Colonic mucosa (tissue), 4 donors: ENCODE measurements at regions not wholly inside any gene's neighbourhood (a gene's known extent, or its start where the extent isn't known, plus 50 kb on each side); places are given as distances from the start of the nearest gene placed in this dataset.

Experiments
- DNase-seq: peaks from one replicate; pipeline ENCODE4 v3.0.0-alpha.2; 2020
- H3K27ac ChIP-seq: fragments of 200-600 bp; one replicate; pipeline ENCODE4 v1.8.0; 2021
- H3K27me3 ChIP-seq: fragments of 200-600 bp; one replicate; pipeline ENCODE4 v1.8.0; 2021
- H3K36me3 ChIP-seq: fragments of 200-600 bp; one replicate; pipeline ENCODE4 v1.8.0; 2021
- H3K4me1 ChIP-seq: fragments of 200-600 bp; one replicate; pipeline ENCODE4 v1.8.0; 2021; ENCODE audit warnings: mild to moderate bottlenecking
- H3K4me3 ChIP-seq: fragments of 200-600 bp; one replicate; pipeline ENCODE4 v1.8.0; 2021
- H3K9ac ChIP-seq, 2 donors: one replicate each; pipeline ENCODE4 v1.7.0; 2013; ENCODE audit warnings: control low read depth in 2 of 2, low read depth in 2 of 2, low read length in 2 of 2
- H3K9me3 ChIP-seq: fragments of 200-600 bp; one replicate; pipeline ENCODE4 v1.8.0; 2021
- CTCF ChIP-seq: fragments of 200-600 bp; IDR thresholded peaks from one replicate; pipeline ENCODE4 v1.8.0; 2022; ENCODE audit warnings: antibody characterized with exemption, mild to moderate bottlenecking
- intact Hi-C: fragments of 100-400 bp; cut with DNase I; formaldehyde crosslinking; loops from one replicate; pipeline ENCODE4 v1.14.1; 2022
- donor health status: healthy.
- donor health status: DM: no; HTN: no; CAD: no.
- donor health status: DM: no; HTN: no; CAD: no.

GRCh38 chr3:24680214-24680967, 185.7 kb upstream of the THRB start:
- TF ChIP-seq CTCF = peak; percentile 69
- H3K4me1 ChIP-seq = no peaks in the 10 kb centered on the region
- H3K4me3 ChIP-seq = no peak overlapping the region
- no peaks in the 10 kb centered on the region for H3K27me3 ChIP-seq
- H3K27ac ChIP-seq = no peak overlapping the region
- intact Hi-C loops = loop anchor here (2.0 to 10.0 kb wide), 2 partner anchors 682 to 796 kb away; no protein-coding TSS in a partner anchor
- no peaks in the 10 kb centered on the region for H3K36me3 ChIP-seq
- no peak overlapping the region for H3K9ac ChIP-seq
- H3K9me3 ChIP-seq = no peaks in the 10 kb centered on the region
- peak; percentile 72 for DNase-seq

- H3K4me3 ChIP-seq = no peak overlapping the region
- no peak overlapping the region for H3K9ac ChIP-seq
- no peaks in the 10 kb centered on the region for H3K27me3 ChIP-seq
- intact Hi-C loops = loop anchor here (10.0 kb wide), 1 partner anchor 797 kb away; no protein-coding TSS in a partner anchor
- no peaks in the 10 kb centered on the region for H3K9me3 ChIP-seq
- no peaks in the 10 kb centered on the region for H3K36me3 ChIP-seq
- no peaks in the 10 kb centered on the region for H3K4me1 ChIP-seq
- no peak for DNase-seq
- TF ChIP-seq CTCF = no peak
- H3K27ac ChIP-seq = no peak overlapping the region
These were observed 187.5 kb upstream of the THRB start for GRCh38 chr3:24682141-24682547.

- Histone ChIP-seq H3K36me3 (no peaks in the 10 kb centered on the region), H3K27me3 (no peaks in the 10 kb centered on the region), H3K4me1 (no peaks in the 10 kb centered on the region), H3K27ac (no peak overlapping the region), H3K9ac (no peak overlapping the region), H3K4me3 (no peak overlapping the region), H3K9me3 (no peaks in the 10 kb centered on the region)
- intact Hi-C loops = loop anchor here (10.0 kb wide), 1 partner anchor 798 kb away; no protein-coding TSS in a partner anchor
- no peak for TF ChIP-seq CTCF
- no peak for DNase-seq
These were observed 188.4 kb upstream of the THRB start for GRCh38 chr3:24683090-24683489.

- intact Hi-C loops = loop anchor here (10.0 kb wide), 1 partner anchor 799 kb away; no protein-coding TSS in a partner anchor
- no peak overlapping the region for H3K27ac ChIP-seq
- peak; percentile 24 for DNase-seq
- H3K4me3 ChIP-seq = no peak overlapping the region
- H3K9me3 ChIP-seq = no peaks in the 10 kb centered on the region
- TF ChIP-seq CTCF = peak; percentile 52
- H3K9ac ChIP-seq = no peak overlapping the region
- no peaks in the 10 kb centered on the region for H3K27me3 ChIP-seq
- H3K4me1 ChIP-seq = no peaks in the 10 kb centered on the region
- no peaks in the 10 kb centered on the region for H3K36me3 ChIP-seq
These were observed 189.2 kb upstream of the THRB start for GRCh38 chr3:24683633-24684384.

- Histone ChIP-seq H3K4me1 (no peaks in the 10 kb centered on the region), H3K4me3 (no peak overlapping the region), H3K36me3 (no peaks in the 10 kb centered on the region), H3K27me3 (no peaks in the 10 kb centered on the region), H3K27ac (no peak overlapping the region), H3K9me3 (no peaks in the 10 kb centered on the region), H3K9ac (no peak overlapping the region)
- no peak for TF ChIP-seq CTCF
- intact Hi-C loops = loop anchor here (10.0 kb wide), 1 partner anchor 800 kb away; no protein-coding TSS in a partner anchor
- DNase-seq = no peak
These were observed 189.9 kb upstream of the THRB start for GRCh38 chr3:24684506-24685023.
